ENCODE measurements at regions not wholly inside any gene's neighbourhood (a gene's known extent, or its start where the extent isn't known, plus 50 kb on each side); places are given as distances from the start of the nearest gene placed in this dataset.

GRCh38 chr2:66382091-66382490 is 52.8 kb upstream of the MEIS1 start:
- no peak for DNase-seq (ENCODE audit: low read depth in 4 of 4, low spot score in 1 of 4)

GRCh38 chr2:66379473-66379872 is 55.5 kb upstream of the MEIS1 start:
- DNase-seq (ENCODE audit: low read depth in 4 of 4, low spot score in 1 of 4), result no peak

DNA sequence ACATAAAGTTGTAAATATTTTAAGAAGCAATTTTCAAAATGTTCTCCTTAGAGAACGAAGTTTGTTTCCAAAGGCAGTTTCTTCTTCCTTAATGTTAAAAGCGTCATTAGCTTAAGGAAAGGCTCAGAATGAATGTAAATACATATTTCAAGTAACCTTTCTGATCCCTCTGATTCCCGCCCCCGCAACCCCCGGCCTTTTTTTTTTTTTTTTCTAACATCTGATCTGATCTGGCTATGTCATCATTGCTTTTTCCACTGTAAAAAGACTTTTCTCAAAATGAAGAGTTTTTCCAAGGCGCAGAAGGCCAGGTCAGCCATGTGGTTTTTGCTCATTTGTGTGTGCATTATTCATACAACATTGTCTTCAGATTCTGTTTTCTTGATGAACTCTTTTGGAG is 57.1 kb upstream of the MEIS1 start:
- DNase-seq (ENCODE audit: low read depth in 4 of 4, low spot score in 1 of 4), result no peak

GRCh38 chr2:66370824-66371223 is 64.1 kb upstream of the MEIS1 start:
- DNase-seq (ENCODE audit: low read depth in 4 of 4, low spot score in 1 of 4), result no peak

DNA sequence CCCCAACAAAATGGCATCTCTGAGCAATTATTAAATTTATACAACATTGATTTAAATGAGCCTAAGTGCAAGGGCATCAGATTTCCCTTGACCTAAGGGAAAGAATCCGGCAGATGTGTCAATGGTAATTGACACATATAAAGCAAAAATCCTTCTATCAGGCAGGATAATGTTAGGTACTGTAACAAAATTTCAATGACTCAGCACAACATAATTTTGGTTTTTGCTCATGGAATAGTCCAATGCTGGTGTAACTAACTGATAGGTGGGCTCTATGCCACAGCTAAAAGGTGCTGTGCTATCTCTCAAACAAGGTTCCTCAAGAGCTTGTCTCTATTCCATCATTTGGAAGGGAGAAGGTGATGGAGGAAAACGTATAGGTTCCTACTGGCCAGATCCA is 68.3 kb upstream of the MEIS1 start:
- no peak for DNase-seq (ENCODE audit: low read depth in 4 of 4, low spot score in 1 of 4)

DNA sequence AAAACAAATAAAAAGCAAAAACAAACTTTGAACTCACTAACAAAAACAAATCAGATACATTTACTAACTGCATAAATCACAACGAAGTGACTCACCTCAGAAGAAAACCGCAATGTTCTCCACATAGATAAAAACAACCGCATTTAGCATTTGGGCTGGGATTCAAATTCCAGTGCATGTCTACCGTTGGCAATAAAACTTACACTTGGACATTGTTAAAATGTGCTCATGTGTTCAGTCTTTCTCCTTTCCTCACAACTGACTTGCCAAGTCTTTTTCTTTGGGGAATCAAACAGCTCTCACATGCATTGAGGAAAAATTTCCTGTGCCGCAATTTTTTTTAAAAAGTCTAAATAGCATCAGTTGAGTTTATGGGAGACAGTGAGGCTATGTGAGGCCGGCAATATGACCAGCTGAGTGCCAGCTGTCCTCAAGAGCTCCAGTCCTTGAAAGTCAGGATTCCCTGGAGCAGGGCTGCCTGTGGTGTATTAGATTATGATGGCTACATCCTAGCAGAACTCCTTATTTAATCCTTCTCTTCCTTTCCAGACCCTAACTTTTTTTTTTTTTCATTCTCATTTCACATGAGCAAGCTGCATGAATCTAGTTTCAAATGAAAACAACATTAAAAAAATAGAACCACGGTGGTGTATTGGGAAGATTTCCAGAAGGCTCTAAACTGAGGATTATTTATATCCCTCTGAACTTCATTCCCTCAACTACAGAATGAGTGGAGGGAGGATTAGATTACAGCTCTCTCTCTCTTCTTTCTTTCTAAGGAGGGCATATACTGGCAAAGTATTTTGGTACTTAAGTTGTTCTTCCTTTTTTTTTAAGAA is 70.2 kb upstream of the MEIS1 start:
- no peak for DNase-seq (ENCODE audit: low read depth in 4 of 4, low spot score in 1 of 4)

DNA sequence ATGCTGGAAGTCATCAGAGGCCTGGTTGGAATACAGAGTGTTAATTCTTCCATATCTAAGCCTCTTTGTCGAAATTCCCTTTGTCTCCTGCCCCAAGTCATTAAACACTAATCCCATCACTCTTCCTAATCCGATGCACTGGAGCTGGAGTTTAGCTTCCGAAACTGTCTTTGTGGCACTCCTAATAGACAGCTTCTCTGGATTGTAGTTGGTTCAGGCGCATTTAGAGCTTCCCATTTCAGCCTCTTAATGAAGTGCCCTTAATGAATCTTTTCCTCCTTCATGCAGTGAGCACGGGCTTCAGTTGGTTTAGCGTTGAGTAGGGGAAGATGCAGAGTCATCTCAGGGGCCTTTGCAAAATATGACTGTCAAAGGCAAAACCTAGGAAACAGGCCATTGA is 72.2 kb upstream of the MEIS1 start:
- no peak for DNase-seq (ENCODE audit: low read depth in 4 of 4, low spot score in 1 of 4)

GRCh38 chr2:66346231-66346664 is 88.7 kb upstream of the MEIS1 start:
- DNase-seq (ENCODE audit: low read depth in 4 of 4, low spot score in 1 of 4), result no peak

DNA sequence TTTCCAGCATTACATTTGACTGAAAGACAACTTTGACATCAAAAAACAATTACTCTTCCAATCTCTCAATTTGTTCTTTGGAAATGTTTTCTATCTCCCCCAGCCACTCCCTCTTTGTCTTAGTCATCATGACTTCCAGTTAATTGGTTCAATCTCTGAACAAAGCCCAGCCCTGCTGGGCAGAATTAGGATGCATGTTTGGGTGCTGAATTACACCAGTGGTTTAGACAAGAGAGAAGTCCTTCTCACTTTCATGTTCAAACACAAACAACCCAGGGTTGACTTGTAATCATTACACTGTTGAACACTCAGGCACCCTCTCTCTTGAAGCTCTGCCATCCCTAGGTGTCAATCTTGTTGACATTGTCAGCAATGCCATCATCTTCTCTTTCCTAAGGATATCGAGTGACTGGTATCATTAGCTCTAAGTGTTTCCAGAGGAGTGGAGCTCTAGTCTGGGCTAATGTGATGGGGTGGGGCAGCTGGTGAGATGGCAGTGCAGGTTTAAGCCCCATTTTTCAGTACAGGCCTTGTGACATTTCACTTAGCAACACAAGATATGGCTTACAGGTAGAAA is 90.8 kb upstream of the MEIS1 start:
- DNase-seq (ENCODE audit: low read depth in 4 of 4, low spot score in 1 of 4), result no peak

DNA sequence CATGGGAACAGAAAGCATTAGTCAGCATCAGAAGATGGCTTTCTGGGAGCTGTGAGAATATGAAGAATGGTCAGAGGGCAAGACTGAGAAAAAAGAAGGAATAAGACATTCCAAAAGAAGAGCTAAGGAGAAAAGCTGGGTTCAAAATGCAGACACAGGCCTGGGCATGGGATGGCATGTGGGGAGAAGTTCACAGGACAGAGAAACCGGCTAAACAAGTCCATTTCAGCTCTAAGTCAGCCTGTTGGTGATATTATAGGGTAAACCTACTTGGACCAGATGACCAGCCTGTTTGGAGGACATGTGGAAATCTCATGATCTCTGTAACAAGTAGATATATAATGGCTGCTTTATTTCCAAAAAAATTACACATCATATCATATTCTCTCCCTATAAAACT is 91.7 kb upstream of the MEIS1 start:
- no peak for DNase-seq (ENCODE audit: low read depth in 4 of 4, low spot score in 1 of 4)

GRCh38 chr2:66340521-66340920 is 94.4 kb upstream of the MEIS1 start:
- DNase-seq (ENCODE audit: low read depth in 4 of 4, low spot score in 1 of 4), result no peak

- no peak for DNase-seq (ENCODE audit: low read depth in 4 of 4, low spot score in 1 of 4)
Measured at GRCh38 chr2:66334237-66335029, 100.5 kb upstream of the MEIS1 start.

DNA sequence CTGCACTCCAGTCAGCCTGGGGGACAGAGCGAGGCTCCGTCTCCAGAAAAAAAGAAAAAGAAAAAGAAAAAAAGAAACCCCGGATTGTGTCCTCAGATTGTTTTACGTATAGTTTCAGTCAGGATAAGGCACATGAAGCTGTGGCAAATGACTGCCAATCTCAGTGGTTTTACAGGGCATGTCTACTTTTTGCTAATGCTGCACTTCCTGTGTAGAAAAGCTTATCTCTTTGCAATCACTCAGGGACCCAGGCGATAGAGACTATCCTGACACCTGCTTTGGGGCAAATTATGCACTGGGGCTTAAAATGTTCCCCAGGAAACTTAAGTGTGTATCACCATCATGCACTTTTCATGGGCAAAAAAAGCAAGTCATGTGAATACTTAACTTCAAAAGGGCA is 103.7 kb upstream of the MEIS1 start:
- DNase-seq (ENCODE audit: low read depth in 4 of 4, low spot score in 1 of 4), result no peak

DNA sequence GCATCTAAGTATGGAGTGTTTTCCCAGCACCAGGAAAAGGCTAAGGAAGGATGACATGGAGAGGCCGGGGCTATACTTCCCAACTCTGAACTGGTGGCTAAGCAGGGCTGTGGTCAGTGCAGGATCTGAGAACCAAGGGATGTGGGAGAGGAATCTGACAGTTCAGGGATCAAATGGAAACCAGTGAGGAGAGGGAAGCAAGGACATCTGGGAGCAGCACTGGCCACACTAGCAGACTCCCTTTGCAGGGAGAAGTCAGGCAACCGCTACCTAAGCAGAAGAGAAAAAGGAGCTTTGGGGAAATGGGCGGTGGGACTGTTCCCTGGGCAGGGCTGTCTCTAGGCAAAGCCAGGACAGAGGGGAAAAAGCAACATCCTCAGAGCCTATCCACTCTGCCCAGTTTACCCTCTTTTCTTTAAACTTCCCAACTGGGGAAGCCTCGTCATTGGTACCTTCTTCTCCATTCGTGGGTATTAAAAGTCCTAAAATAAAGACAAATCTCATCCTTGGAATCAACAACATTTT is 105.8 kb upstream of the MEIS1 start:
- no peak for DNase-seq (ENCODE audit: low read depth in 4 of 4, low spot score in 1 of 4)

- DNase-seq (ENCODE audit: low read depth in 4 of 4, low spot score in 1 of 4), result no peak
Measured at GRCh38 chr2:66327066-66327740, 107.7 kb upstream of the MEIS1 start.

GRCh38 chr2:66324909-66325528 is 109.9 kb upstream of the MEIS1 start:
- no peak for DNase-seq (ENCODE audit: low read depth in 4 of 4, low spot score in 1 of 4)

- no peak for DNase-seq (ENCODE audit: low read depth in 4 of 4, low spot score in 1 of 4)
Measured at GRCh38 chr2:66324356-66324755, 110.6 kb upstream of the MEIS1 start.

DNA sequence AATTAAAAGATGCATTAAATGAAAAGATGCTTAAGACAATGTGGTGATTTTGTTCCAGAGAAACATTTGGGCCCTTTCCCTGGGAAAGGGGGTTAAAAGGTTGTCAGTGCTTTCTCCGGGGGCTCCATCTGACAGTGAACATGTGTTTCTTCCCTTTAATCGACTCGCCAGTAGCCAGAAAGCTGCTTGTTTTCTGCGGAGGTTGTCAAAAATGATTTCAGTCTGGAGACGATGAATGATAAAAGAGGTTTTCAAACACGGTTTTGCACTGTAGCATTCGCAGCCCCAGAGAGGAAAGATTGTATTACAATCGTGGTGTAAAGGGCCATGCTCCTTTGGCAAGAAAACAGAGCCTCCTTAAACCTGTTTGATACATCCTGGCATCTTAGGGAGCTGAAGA is 111.5 kb upstream of the MEIS1 start:
- no peak for DNase-seq (ENCODE audit: low read depth in 4 of 4, low spot score in 1 of 4)

DNA sequence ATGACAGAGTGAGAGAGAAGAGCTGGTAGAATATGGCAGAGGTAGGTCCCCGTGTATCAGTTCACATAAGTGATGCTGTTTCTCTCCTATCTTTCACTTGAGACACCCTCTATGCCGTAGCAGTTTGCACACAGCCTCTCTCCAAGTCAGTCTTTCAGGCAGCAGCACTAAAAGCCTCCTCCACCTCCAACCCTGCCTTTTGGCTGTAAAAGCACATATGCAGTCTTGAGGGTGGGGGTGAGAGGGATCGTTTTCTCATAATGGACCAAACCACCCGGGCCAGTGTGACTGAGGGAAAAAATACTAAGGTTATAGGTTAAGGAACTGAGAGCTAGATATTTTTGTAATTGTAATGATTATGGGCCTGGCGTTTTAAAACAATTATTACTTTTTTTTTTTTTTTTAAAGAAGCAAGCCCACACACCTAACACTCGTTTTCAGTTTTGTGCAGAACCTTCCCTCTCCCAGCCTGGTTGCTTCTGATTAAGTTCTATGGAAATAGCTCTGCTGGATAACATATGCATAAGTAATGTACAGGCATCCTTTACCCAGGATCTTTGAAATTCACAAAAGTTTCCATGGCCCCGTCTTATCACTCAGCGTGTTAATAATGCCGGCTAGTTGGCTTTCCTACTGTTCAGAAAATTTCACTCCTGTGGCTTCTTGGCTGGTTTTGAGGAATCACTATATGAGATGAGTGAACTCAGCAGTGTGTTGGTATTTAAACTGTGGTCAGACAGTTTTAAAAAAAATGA is 112.2 kb upstream of the MEIS1 start:
- no peak for DNase-seq (ENCODE audit: low read depth in 4 of 4, low spot score in 1 of 4)

- no peak for DNase-seq (ENCODE audit: low read depth in 4 of 4, low spot score in 1 of 4)
Measured at GRCh38 chr2:66318009-66318561, 116.8 kb upstream of the MEIS1 start.
